HEK293 (cell line): ENCODE measurements at regions not wholly inside any gene's neighbourhood (a gene's known extent, or its start where the extent isn't known, plus 50 kb on each side); places are given as distances from the start of the nearest gene placed in this dataset.
A peak's percentile ranks its signal among the peaks of the same experiment; 100 is the strongest.

Source experiments
- GLI4 ChIP-seq: fragments of 450-650 bp; formaldehyde crosslinking; IDR thresholded peaks from 2 replicates; pipeline ENCODE4 v1.5.1; 2016; ENCODE audit warnings: missing biosample characterization, missing genetic modification characterization
- GLIS1 ChIP-seq: fragments of 450-650 bp; formaldehyde crosslinking; IDR thresholded peaks from 2 replicates; pipeline ENCODE4 v1.5.1; 2016; ENCODE audit warnings: missing biosample characterization, missing genetic modification characterization
- IKZF3 ChIP-seq: fragments of 450-650 bp; IDR thresholded peaks from 2 replicates; pipeline ENCODE4 v1.5.0; 2018; ENCODE audit warnings: missing biosample characterization, mild to moderate bottlenecking, missing genetic modification characterization, moderate library complexity
- INSM2 ChIP-seq: fragments of 450-650 bp; formaldehyde crosslinking; IDR thresholded peaks from 2 replicates; pipeline ENCODE4 v1.5.1; 2016; ENCODE audit warnings: missing biosample characterization, missing genetic modification characterization
- MZF1 ChIP-seq: fragments of 450-650 bp; formaldehyde crosslinking; IDR thresholded peaks from 2 replicates; pipeline ENCODE4 v1.5.1; 2017; ENCODE audit warnings: missing biosample characterization, missing genetic modification characterization, borderline replicate concordance
- PRDM10 ChIP-seq: fragments of 450-650 bp; formaldehyde crosslinking; IDR thresholded peaks from 2 replicates; pipeline ENCODE4 v1.5.1; 2016; ENCODE audit warnings: missing biosample characterization, missing genetic modification characterization
- RBAK ChIP-seq: fragments of 450-650 bp; formaldehyde crosslinking; IDR thresholded peaks from 2 replicates; pipeline ENCODE4 v1.5.1; 2016; ENCODE audit warnings: missing biosample characterization, missing genetic modification characterization
- REST ChIP-seq: fragments of 450-650 bp; formaldehyde crosslinking; IDR thresholded peaks from 2 replicates; pipeline ENCODE4 v1.5.1; 2016; ENCODE audit warnings: missing biosample characterization, missing genetic modification characterization
- SALL2 ChIP-seq: fragments of 450-650 bp; formaldehyde crosslinking; IDR thresholded peaks from 2 replicates; pipeline ENCODE4 v1.5.0; 2017; ENCODE audit warnings: missing biosample characterization, mild to moderate bottlenecking, missing genetic modification characterization, borderline replicate concordance
- SP2 ChIP-seq: fragments of 450-650 bp; formaldehyde crosslinking; IDR thresholded peaks from 2 replicates; pipeline ENCODE4 v1.5.1; 2016; ENCODE audit warnings: missing biosample characterization, missing genetic modification characterization
- SP3 ChIP-seq: fragments of 450-650 bp; formaldehyde crosslinking; IDR thresholded peaks from 2 replicates; pipeline ENCODE4 v1.5.1; 2016; ENCODE audit warnings: missing biosample characterization, missing genetic modification characterization
- YY1 ChIP-seq: fragments of 450-650 bp; formaldehyde crosslinking; IDR thresholded peaks from 2 replicates; pipeline ENCODE4 v1.5.1; 2018; ENCODE audit warnings: missing biosample characterization, missing genetic modification characterization
- ZBTB10 ChIP-seq: fragments of 450-650 bp; formaldehyde crosslinking; IDR thresholded peaks from 2 replicates; pipeline ENCODE4 v1.5.1; 2016; ENCODE audit warnings: missing biosample characterization, missing genetic modification characterization
- ZFP69B ChIP-seq: fragments of 450-650 bp; formaldehyde crosslinking; IDR thresholded peaks from 2 replicates; pipeline ENCODE4 v1.5.1; 2016; ENCODE audit warnings: missing biosample characterization, missing genetic modification characterization
- ZNF202 ChIP-seq: fragments of 450-650 bp; formaldehyde crosslinking; IDR thresholded peaks from 2 replicates; pipeline ENCODE4 v1.5.1; 2016; ENCODE audit warnings: missing biosample characterization, missing genetic modification characterization, borderline replicate concordance
- ZNF211 ChIP-seq: fragments of 450-650 bp; formaldehyde crosslinking; IDR thresholded peaks from 2 replicates; pipeline ENCODE4 v1.5.1; 2016; ENCODE audit warnings: low read depth, missing biosample characterization, missing genetic modification characterization
- ZNF48 ChIP-seq: fragments of 450-650 bp; formaldehyde crosslinking; IDR thresholded peaks from 2 replicates; pipeline ENCODE4 v1.5.1; 2016; ENCODE audit warnings: missing biosample characterization, missing genetic modification characterization
- ZNF555 ChIP-seq: fragments of 450-650 bp; formaldehyde crosslinking; conservative IDR thresholded peaks from 2 replicates; pipeline ENCODE4 v1.5.1; 2017; ENCODE audit warnings: missing biosample characterization, mild to moderate bottlenecking, missing genetic modification characterization, inconsistent platforms
- ZNF76 ChIP-seq: fragments of 450-650 bp; formaldehyde crosslinking; IDR thresholded peaks from 2 replicates; pipeline ENCODE4; 2016; ENCODE audit warnings: low read depth, missing biosample characterization, missing genetic modification characterization, borderline replicate concordance
- ZNF777 ChIP-seq: fragments of 450-650 bp; formaldehyde crosslinking; IDR thresholded peaks from 2 replicates; pipeline ENCODE4 v1.5.1; 2017; ENCODE audit warnings: missing biosample characterization, missing genetic modification characterization, borderline replicate concordance
- ZNF785 ChIP-seq: fragments of 450-650 bp; formaldehyde crosslinking; IDR thresholded peaks from 2 replicates; pipeline ENCODE4 v1.5.1; 2016; ENCODE audit warnings: missing biosample characterization, missing genetic modification characterization
- ZNF791 ChIP-seq: fragments of 450-650 bp; formaldehyde crosslinking; IDR thresholded peaks from 2 replicates; pipeline ENCODE4 v1.5.1; 2016; ENCODE audit warnings: missing biosample characterization, missing genetic modification characterization
- TF ChIP-seq, protein P1 (sequence below): fragments of 450-650 bp; formaldehyde crosslinking; IDR thresholded peaks from 2 replicates; pipeline ENCODE4 v1.5.1; 2016; ENCODE audit warnings: missing biosample characterization, missing genetic modification characterization

DNA sequence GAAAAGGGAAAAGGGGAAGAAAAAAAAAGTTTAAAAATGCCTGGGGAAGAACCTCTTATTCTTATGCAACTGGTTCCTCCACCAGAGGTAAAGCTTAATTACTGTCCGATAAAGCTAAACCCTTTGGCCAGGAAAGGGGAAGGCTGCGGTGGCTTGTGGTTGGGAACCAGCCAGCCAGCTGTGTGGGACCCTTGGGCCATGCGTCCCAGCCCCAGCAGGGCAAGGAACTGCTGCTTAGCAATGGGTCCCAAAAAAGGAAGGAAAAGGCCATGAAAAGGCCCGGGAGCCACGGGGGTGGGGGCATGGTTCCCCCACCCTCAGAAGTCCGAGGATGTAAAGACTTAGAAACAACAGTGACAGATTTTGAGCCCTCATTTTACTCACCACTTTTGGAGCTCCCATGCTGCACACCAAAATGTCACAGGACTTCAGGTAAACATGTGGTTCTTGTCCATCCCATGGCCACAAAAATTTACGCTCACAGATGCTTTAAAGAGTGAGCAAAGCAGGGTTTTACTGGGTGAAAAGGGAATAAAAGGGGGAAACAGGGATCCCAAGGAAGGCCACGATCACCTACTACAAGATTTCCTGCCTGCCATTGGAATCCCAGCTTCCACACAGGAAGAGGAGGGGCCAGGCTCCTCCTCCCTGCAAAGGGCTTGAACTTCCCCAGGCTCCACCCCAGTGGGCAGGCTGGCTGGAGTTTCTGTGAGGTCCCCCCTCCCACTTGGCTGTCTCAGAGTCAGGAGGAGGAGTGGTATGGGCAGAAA, 1234.7 kb upstream of the GJE1 start (continued):
- peak; percentile 50; the same call in 1 of the 2 replicates for TF ChIP-seq PRDM10 (tag by site-specific recombination)
- no peak for TF ChIP-seq ZNF48 (tag by site-specific recombination)
- TF ChIP-seq RBAK (tag by site-specific recombination), result no peak
- TF ChIP-seq, protein P1, sequence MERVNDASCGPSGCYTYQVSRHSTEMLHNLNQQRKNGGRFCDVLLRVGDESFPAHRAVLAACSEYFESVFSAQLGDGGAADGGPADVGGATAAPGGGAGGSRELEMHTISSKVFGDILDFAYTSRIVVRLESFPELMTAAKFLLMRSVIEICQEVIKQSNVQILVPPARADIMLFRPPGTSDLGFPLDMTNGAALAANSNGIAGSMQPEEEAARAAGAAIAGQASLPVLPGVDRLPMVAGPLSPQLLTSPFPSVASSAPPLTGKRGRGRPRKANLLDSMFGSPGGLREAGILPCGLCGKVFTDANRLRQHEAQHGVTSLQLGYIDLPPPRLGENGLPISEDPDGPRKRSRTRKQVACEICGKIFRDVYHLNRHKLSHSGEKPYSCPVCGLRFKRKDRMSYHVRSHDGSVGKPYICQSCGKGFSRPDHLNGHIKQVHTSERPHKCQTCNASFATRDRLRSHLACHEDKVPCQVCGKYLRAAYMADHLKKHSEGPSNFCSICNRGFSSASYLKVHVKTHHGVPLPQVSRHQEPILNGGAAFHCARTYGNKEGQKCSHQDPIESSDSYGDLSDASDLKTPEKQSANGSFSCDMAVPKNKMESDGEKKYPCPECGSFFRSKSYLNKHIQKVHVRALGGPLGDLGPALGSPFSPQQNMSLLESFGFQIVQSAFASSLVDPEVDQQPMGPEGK (tag by site-specific recombination), result 0 out of 2 replicates have a peak, but pooled peaks have one; percentile 17
- TF ChIP-seq ZNF202 (tag by site-specific recombination), result no peak
- no peak for TF ChIP-seq ZNF785
- TF ChIP-seq ZNF791 (tag by site-specific recombination), result no peak
- TF ChIP-seq SP3 (tag by site-specific recombination), result peak; percentile 83
- peak; percentile 51 for TF ChIP-seq ZNF76
- no peak for TF ChIP-seq ZNF777 (tag by site-specific recombination)
- TF ChIP-seq SP2 (tag by site-specific recombination), result peak; percentile 63
- no peak for TF ChIP-seq GLIS1 (tag by site-specific recombination)
- TF ChIP-seq INSM2 (tag by site-specific recombination), result no peak
- TF ChIP-seq MZF1 (tag by site-specific recombination), result no peak
- no peak for TF ChIP-seq ZNF211
- no peak for TF ChIP-seq REST (tag by site-specific recombination)
- no peak for TF ChIP-seq ZNF555 (tag by site-specific recombination)
- no peak for TF ChIP-seq ZFP69B (tag by site-specific recombination)
- TF ChIP-seq GLI4, result no peak
- peak; percentile 89 for TF ChIP-seq IKZF3
- no peak for TF ChIP-seq SALL2 (tag by site-specific recombination)
- TF ChIP-seq YY1 (tag by site-specific recombination), result peak; percentile 60; the same call in 1 of the 2 replicates
- TF ChIP-seq ZBTB10 (tag by site-specific recombination), result no peak
- TF ChIP-seq, all 188 proteins: peak for 10
